DND-41 (cell line): ENCODE measurements at regions not wholly inside any gene's neighbourhood (a gene's known extent, or its start where the extent isn't known, plus 50 kb on each side); places are given as distances from the start of the nearest gene placed in this dataset.

ENCODE experiments used
- EZH2 ChIP-seq: IDR thresholded peaks from 3 replicates; pipeline ENCODE4 v1.6.1; 2012; ENCODE audit warnings: borderline replicate concordance, low read depth, mild to moderate bottlenecking, moderate library complexity, low read length, inconsistent platforms; ENCODE audit not compliant: severe bottlenecking
- TF ChIP-seq, protein P1 (sequence below): IDR thresholded peaks from 2 replicates; pipeline ENCODE4 v1.5.1; 2012; ENCODE audit warnings: borderline replicate concordance, low read length, moderate library complexity, mild to moderate bottlenecking; ENCODE audit not compliant: poor library complexity, severe bottlenecking; ENCODE audit errors: extremely low read depth

DNA sequence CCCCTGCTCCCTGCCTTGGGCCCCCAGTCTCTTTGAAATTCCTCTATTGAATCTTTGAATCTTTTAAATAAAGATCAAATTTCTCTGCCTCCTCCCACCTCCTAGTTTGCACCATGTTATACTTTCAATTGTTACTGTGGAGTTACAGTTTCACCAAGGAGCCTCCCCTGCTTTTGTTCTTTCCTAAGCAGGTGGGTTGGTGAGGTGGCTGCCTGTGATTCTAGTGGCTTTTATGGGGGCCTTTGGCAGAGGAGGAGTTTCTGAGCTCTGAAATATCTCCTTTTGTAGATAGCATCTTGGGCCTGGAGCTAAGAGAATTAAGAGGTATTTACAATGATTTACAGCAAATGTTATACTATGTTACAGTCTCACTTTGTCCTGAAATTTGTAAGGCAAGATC, 133.8 kb upstream of the STX18 start:
- TF ChIP-seq, protein P1, sequence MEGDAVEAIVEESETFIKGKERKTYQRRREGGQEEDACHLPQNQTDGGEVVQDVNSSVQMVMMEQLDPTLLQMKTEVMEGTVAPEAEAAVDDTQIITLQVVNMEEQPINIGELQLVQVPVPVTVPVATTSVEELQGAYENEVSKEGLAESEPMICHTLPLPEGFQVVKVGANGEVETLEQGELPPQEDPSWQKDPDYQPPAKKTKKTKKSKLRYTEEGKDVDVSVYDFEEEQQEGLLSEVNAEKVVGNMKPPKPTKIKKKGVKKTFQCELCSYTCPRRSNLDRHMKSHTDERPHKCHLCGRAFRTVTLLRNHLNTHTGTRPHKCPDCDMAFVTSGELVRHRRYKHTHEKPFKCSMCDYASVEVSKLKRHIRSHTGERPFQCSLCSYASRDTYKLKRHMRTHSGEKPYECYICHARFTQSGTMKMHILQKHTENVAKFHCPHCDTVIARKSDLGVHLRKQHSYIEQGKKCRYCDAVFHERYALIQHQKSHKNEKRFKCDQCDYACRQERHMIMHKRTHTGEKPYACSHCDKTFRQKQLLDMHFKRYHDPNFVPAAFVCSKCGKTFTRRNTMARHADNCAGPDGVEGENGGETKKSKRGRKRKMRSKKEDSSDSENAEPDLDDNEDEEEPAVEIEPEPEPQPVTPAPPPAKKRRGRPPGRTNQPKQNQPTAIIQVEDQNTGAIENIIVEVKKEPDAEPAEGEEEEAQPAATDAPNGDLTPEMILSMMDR = no peak
- no peak for TF ChIP-seq EZH2
